ENCODE measurements at regions not wholly inside any gene's neighbourhood (a gene's known extent, or its start where the extent isn't known, plus 50 kb on each side); places are given as distances from the start of the nearest gene placed in this dataset.
"Not testable (repeated sequence)": the region's sequence is repeated elsewhere in the genome, so short reads cannot be mapped to it uniquely, and the experiment has no call there.

GRCh38 chr2:47964277-47964676 is 58.0 kb upstream of the FBXO11 start:
- no peak for DNase-seq (ENCODE audit: low read depth)

- DNase-seq (ENCODE audit: low read depth) = no peak
Measured at GRCh38 chr2:47964722-47965434, 58.6 kb upstream of the FBXO11 start.

GRCh38 chr2:47976728-47977127 is 70.4 kb upstream of the FBXO11 start:
- DNase-seq (ENCODE audit: low read depth) = not testable (repeated sequence)

- no peak for DNase-seq (ENCODE audit: low read depth)
Measured at GRCh38 chr2:47984041-47984440, 77.7 kb upstream of the FBXO11 start.

- no peak for DNase-seq (ENCODE audit: low read depth)
Measured at GRCh38 chr2:47990503-47990902, 84.2 kb upstream of the FBXO11 start.

- DNase-seq (ENCODE audit: low read depth) = no peak
Measured at GRCh38 chr2:47992671-47993070, 86.4 kb upstream of the FBXO11 start.

- DNase-seq (ENCODE audit: low read depth) = no peak
Measured at GRCh38 chr2:47996808-47997207, 90.5 kb upstream of the FBXO11 start.

- no peak for DNase-seq (ENCODE audit: low read depth)
Measured at GRCh38 chr2:47999512-47999911, 93.2 kb upstream of the FBXO11 start.

- DNase-seq (ENCODE audit: low read depth) = no peak
Measured at GRCh38 chr2:48001498-48001897, 95.2 kb upstream of the FBXO11 start.

- no peak for DNase-seq (ENCODE audit: low read depth)
Measured at GRCh38 chr2:48006094-48006493, 99.8 kb upstream of the FBXO11 start.

- DNase-seq (ENCODE audit: low read depth) = no peak
Measured at GRCh38 chr2:48007699-48008268, 101.5 kb upstream of the FBXO11 start.

- no peak for DNase-seq (ENCODE audit: low read depth)
Measured at GRCh38 chr2:48009256-48009655, 103.0 kb upstream of the FBXO11 start.

- DNase-seq (ENCODE audit: low read depth) = no peak
Measured at GRCh38 chr2:48015421-48015820, 109.1 kb upstream of the FBXO11 start.

- no peak for DNase-seq (ENCODE audit: low read depth)
Measured at GRCh38 chr2:48016225-48017019, 110.1 kb upstream of the FBXO11 start.

GRCh38 chr2:48017136-48017535 is 110.8 kb upstream of the FBXO11 start:
- no peak for DNase-seq (ENCODE audit: low read depth)

GRCh38 chr2:48018480-48018879 is 112.2 kb upstream of the FBXO11 start:
- no peak for DNase-seq (ENCODE audit: low read depth)

- no peak for DNase-seq (ENCODE audit: low read depth)
Measured at GRCh38 chr2:48026865-48027264, 120.6 kb upstream of the FBXO11 start.

GRCh38 chr2:48032765-48033164 is 126.5 kb upstream of the FBXO11 start:
- no peak for DNase-seq (ENCODE audit: low read depth)

GRCh38 chr2:48034295-48034694 is 128.0 kb upstream of the FBXO11 start:
- DNase-seq (ENCODE audit: low read depth) = no peak

- DNase-seq (ENCODE audit: low read depth) = no peak
Measured at GRCh38 chr2:48036312-48036711, 130.0 kb upstream of the FBXO11 start.

- no peak for DNase-seq (ENCODE audit: low read depth)
Measured at GRCh38 chr2:48039209-48039990, 133.1 kb upstream of the FBXO11 start.

GRCh38 chr2:48043131-48043700 is 136.9 kb upstream of the FBXO11 start:
- no peak for DNase-seq (ENCODE audit: low read depth)

All from forelimb muscle (tissue), 1 donor.